ENCODE measurements at regions not wholly inside any gene's neighbourhood (a gene's known extent, or its start where the extent isn't known, plus 50 kb on each side); places are given as distances from the start of the nearest gene placed in this dataset.

- TF ChIP-seq CHD7 (IDR thresholded peaks at IDR 0.05; ENCODE audit: insufficient replicate concordance, low read length), result no peak
- no peak for TF ChIP-seq TCF12 (IDR thresholded peaks at IDR 0.05; ENCODE audit: low read depth, low read length)
- TF ChIP-seq GABPA (IDR thresholded peaks at IDR 0.05; ENCODE audit: borderline replicate concordance, insufficient read depth, low read length), result no peak
- TF ChIP-seq CTCF (IDR thresholded peaks at IDR 0.05; ENCODE audit: control extremely low read depth in 1 of 3, insufficient read depth in 1 of 3, low read depth in 1 of 3, low read length in 3 of 3), result no peak
- no peak for TF ChIP-seq NANOG (IDR thresholded peaks at IDR 0.05; ENCODE audit: insufficient read depth, low read depth, low read length, poor library complexity, severe bottlenecking)
Measured at GRCh38 chr20:11851646-11852045, 66.0 kb upstream of the BTBD3 start (continued).

Data from H1 (cell line).